ENCODE measurements at regions not wholly inside any gene's neighbourhood (a gene's known extent, or its start where the extent isn't known, plus 50 kb on each side); places are given as distances from the start of the nearest gene placed in this dataset.
"Not testable (repeated sequence)": the region's sequence is repeated elsewhere in the genome, so short reads cannot be mapped to it uniquely, and the experiment has no call there.

DNA sequence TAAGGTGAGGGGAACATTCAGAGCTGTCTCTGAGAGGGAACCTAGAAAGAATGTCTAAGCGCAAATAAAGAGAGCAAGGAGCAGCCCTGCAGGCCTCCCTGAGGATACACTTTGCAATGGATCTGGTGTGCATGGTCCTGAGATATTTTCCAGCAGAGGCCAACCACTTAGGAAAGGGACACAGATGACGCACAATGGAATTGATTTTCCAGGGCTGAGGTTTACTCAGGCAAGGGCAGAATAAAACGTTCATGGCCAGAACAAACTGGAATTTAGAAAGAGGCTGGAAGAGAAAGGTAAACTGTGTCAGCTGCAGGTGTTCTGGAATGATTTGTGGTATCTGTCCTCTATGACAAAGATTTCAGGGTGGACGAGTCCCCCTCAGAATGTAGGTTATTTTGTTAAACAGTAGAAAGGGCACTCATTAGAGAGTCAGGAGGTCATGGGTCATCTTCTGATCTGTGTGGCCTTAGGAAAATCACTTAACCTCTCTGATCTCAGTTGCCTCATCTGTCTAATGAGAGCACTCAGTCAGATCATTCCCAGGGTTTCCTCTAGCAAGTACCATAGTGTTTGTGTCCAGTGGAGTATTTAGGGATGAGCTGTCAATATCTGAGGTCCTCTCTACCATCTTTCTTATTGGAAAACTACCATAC, 61.8 kb upstream of the PGBD5 start:
- no peaks in the 10 kb centered on the region for H3K36me3 Mint-ChIP-seq
- ChIA-PET POLR2A (ENCODE audit: partially characterized antibody) (no interaction called here), CTCF (ENCODE audit: partially characterized antibody) (no interaction called here)
- no peak overlapping the region for H3K4me3 Mint-ChIP-seq
- intact Hi-C loops (cut with micrococcal nuclease), result no loop called here
- H3K36me3 ChIP-seq (ENCODE audit: insufficient read depth, low read length), result no peaks in the 10 kb centered on the region
- DNase-seq, result no peak
- no peak overlapping the region for H3K27ac Mint-ChIP-seq
- peaks cover 6 to 13% of the 10 kb centered on the region in 2 donors for H3K27me3 Mint-ChIP-seq
- no peaks in the 10 kb centered on the region for H3K4me1 ChIP-seq (ENCODE audit: insufficient read depth, low read length)
- H3K9me3 ChIP-seq (ENCODE audit: control insufficient read depth in 1 of 2, low read length in 2 of 2), result no peaks in the 10 kb centered on the region
- H3K4me1 Mint-ChIP-seq, result no peaks in the 10 kb centered on the region
- no peak overlapping the region for H3K4me3 ChIP-seq (ENCODE audit: low read length in 2 of 2)
- H3K27ac ChIP-seq (ENCODE audit: low read depth, low read length), result no peak overlapping the region
- peaks cover 0 to 2% (median 0%) of the 10 kb centered on the region in 8 donors for H3K9me3 Mint-ChIP-seq
- no peaks in the 10 kb centered on the region for H3K27me3 ChIP-seq (ENCODE audit: insufficient read depth, low read length)

DNA sequence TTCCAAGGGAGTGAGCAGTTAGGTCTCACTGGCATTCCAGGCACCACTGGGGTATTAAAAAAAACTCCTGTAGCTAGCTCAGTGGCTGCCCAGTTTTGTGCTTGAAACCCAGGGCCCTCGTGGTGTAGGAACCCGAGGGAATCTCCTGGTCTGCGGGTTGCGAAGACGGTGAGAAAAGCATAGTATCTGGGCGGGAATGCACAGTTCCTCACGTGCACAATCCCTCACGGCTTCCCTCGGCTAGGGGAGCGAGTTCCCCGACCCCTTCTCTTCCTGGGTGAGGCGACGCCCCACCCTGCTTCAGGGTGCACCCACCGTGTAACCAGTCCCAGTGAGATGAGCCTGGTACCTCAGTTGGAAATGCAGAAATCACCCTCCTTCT, 50.5 kb upstream of the PGBD5 start:
- POLR2A ChIA-PET (ENCODE audit: partially characterized antibody), result no interaction called here
- peaks cover 22 to 38% of the 10 kb centered on the region in 2 donors for H3K27me3 Mint-ChIP-seq
- CTCF ChIA-PET (ENCODE audit: partially characterized antibody), result no interaction called here

DNA sequence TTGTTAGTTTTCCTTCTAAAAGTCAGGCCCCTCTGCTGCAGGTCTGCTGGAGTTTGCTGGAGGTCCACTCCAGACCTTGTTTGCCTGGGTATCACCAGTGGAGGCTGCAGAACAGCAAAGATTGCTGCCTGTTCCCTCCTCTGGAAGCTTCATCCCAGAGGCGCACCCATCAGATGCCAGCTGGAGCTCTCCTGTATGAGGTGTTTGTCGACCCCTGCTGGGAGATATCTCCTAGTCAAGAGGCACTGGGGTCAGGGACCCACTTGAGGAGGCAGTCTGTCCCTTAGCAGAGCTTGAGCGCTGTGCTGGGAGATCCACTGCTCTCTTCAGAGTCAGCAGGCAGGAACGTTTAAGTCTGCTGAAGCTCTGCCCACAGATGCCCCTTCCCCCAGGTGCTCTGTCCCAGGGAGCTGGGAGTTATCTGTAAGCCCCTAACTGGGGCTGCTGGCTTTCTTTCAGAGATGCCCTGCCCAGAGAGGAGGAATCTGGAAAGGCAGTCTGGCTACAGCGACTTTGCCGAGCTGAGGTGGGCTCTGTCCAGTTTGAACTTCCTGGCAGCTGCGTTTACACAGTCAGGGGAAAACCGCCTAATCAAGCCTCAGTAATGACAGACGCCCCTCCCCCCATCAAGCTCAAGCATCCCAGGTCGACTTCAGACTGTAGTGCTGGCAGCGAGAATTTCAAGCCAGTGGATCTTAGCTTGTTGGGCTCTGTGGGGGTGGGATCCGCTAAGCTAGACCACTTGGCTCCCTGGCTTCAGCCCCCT, 49.9 kb upstream of the PGBD5 start:
- H3K9me3 ChIP-seq (ENCODE audit: control insufficient read depth in 1 of 2, low read length in 2 of 2); H3K4me3 ChIP-seq (ENCODE audit: low read length in 2 of 2); H3K27ac Mint-ChIP-seq; H3K36me3 ChIP-seq (ENCODE audit: insufficient read depth, low read length); H3K27ac ChIP-seq (ENCODE audit: low read depth, low read length); H3K36me3 Mint-ChIP-seq; H3K4me1 ChIP-seq (ENCODE audit: insufficient read depth, low read length); POLR2A ChIA-PET (ENCODE audit: partially characterized antibody); CTCF ChIA-PET (ENCODE audit: partially characterized antibody); H3K4me3 Mint-ChIP-seq; H3K4me1 Mint-ChIP-seq; intact Hi-C loops (cut with micrococcal nuclease); H3K27me3 ChIP-seq (ENCODE audit: insufficient read depth, low read length); DNase-seq: not testable (repeated sequence)
- Mint-ChIP-seq H3K27me3 (peaks cover 22 to 33% of the 10 kb centered on the region in 2 donors), H3K9me3 (peaks cover 0 to 14% (median 4%) of the 10 kb centered on the region in 8 donors)

More for the DNA sequence above, 50.5 kb upstream of the PGBD5 start:
- Histone ChIP-seq H3K4me1 (ENCODE audit: insufficient read depth, low read length) (no peaks in the 10 kb centered on the region), H3K27ac (ENCODE audit: low read depth, low read length) (no peak overlapping the region), H3K36me3 (ENCODE audit: insufficient read depth, low read length) (no peaks in the 10 kb centered on the region), H3K27me3 (ENCODE audit: insufficient read depth, low read length) (no peaks in the 10 kb centered on the region), H3K9me3 (ENCODE audit: control insufficient read depth in 1 of 2, low read length in 2 of 2) (no peaks in the 10 kb centered on the region), H3K4me3 (ENCODE audit: low read length in 2 of 2) (no peak overlapping the region)
- Mint-ChIP-seq H3K27ac (no peak overlapping the region), H3K36me3 (no peaks in the 10 kb centered on the region), H3K4me1 (no peaks in the 10 kb centered on the region), H3K4me3 (no peak overlapping the region), H3K9me3 (peaks cover 0 to 12% (median 2%) of the 10 kb centered on the region in 8 donors)
- DNase-seq, result no peak
- intact Hi-C loops (cut with micrococcal nuclease), result no loop called here
